Tibial nerve (tissue), 3 donors: ENCODE measurements at regions not wholly inside any gene's neighbourhood (a gene's known extent, or its start where the extent isn't known, plus 50 kb on each side); places are given as distances from the start of the nearest gene placed in this dataset.

Source experiments
- CTCF ChIP-seq, 5 experiments: fragments of 200-600 bp in 3 of 5; fragments of 450-650 bp in 2 of 5; sonication (generic) in 3 of 5; IDR thresholded peaks; one replicate each; pipeline ENCODE4 v1.5.1; 2016 to 2019; ENCODE audit warnings: antibody characterized with exemption in 5 of 5, mild to moderate bottlenecking in 3 of 5, moderate library complexity in 2 of 5
- POLR2A ChIP-seq, 2 donors: fragments of 450-650 bp; IDR thresholded peaks; one replicate each; pipeline ENCODE4 v1.6.1; 2017; ENCODE audit warnings: antibody characterized with exemption in 2 of 2, mild to moderate bottlenecking in 2 of 2, moderate library complexity in 2 of 2

GRCh38 chr5:164148292-164148691 is 642.9 kb downstream of the MAT2B start:
- TF ChIP-seq CTCF (IDR thresholded peaks at IDR 0.05) (no peak), POLR2A (IDR thresholded peaks at IDR 0.05) (no peak)
